ENCODE measurements at regions not wholly inside any gene's neighbourhood (a gene's known extent, or its start where the extent isn't known, plus 50 kb on each side); places are given as distances from the start of the nearest gene placed in this dataset.

DNA sequence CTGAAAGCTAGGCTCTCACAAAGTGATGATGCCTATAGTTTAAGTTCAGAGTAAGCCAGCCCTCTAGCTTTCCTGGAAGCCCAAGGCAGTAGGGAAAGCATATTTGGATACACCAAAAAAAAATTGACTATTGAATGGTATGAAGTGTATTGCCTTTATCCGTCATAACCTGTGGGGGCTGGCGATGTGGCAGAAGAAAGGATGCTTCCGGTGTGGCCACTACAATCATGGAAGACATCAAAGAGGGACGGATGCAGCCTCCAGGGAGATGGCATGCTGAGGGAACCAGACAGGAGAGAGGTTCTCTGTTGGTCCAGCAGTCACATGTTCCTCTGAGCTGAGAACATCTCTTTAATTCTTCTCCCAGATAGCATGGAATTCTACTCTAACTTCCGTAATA is 170.3 kb downstream of the TMEM18 start:
- H3K27me3 ChIP-seq (ENCODE audit: insufficient read depth, low read length), result no peaks in the 10 kb centered on the region
- H2AFZ ChIP-seq (ENCODE audit: low read length, unreplicated experiment), result no peak overlapping the region
- no peaks in the 10 kb centered on the region for H3K4me1 ChIP-seq (ENCODE audit: control insufficient read depth, insufficient read depth, low read length, unreplicated experiment)
- no peak overlapping the region for H3K4me3 ChIP-seq (ENCODE audit: low read depth, low read length)
- H3K36me3 ChIP-seq (ENCODE audit: insufficient read depth, low read length), result no peaks in the 10 kb centered on the region
- no peak overlapping the region for H3K27ac ChIP-seq (ENCODE audit: low read depth, low read length)
- H3K79me2 ChIP-seq (ENCODE audit: control insufficient read depth, insufficient read depth, low read length, unreplicated experiment), result no peaks in the 10 kb centered on the region

DNA sequence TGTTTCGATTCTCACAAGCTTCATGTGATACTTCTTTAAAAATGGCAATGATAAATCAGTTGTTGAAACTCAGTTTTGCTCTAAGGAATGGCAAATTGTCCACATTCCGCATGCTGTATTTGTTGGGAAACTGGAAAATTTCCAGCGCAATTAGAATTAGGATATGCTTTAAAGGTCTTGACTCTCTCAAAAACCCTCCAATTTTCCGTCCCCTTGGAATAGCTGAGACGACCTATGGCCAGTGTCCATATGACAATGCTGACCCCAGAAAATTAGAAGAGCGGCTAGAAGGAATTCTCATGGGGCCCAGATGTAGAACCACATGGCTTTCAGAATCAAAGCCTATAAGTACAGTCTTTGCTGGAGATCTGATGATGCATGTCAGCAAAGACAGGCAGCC is 170.8 kb downstream of the TMEM18 start:
- H3K27me3 ChIP-seq (ENCODE audit: insufficient read depth, low read length), result no peaks in the 10 kb centered on the region

DNA sequence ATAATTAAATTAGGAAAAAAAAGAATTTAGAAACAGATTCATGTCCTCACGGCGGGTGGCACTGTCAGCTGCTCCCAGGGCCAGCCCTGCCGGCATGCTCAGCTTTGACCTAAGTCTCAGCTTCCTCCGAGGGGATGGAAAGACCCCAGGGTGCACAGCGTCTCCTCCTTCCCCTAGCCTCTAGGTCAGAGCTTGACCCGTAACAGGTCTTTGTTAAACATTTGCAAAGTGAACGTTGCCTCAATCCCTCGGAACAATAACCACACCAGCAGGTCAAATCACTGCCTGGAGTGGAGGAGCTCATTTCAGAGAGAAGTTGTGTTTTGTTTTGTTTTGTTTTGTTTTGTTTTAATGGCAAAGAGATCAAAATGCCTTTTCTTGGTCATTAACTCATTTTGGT is 171.3 kb downstream of the TMEM18 start:
- no peaks in the 10 kb centered on the region for H3K27me3 ChIP-seq (ENCODE audit: insufficient read depth, low read length)
- no peak overlapping the region for H3K27ac ChIP-seq (ENCODE audit: low read depth, low read length)
- H3K4me3 ChIP-seq (ENCODE audit: low read depth, low read length), result no peak overlapping the region
- H3K36me3 ChIP-seq (ENCODE audit: insufficient read depth, low read length), result no peaks in the 10 kb centered on the region
- no peaks in the 10 kb centered on the region for H3K79me2 ChIP-seq (ENCODE audit: control insufficient read depth, insufficient read depth, low read length, unreplicated experiment)
- no peak overlapping the region for H2AFZ ChIP-seq (ENCODE audit: low read length, unreplicated experiment)
- H3K4me1 ChIP-seq (ENCODE audit: control insufficient read depth, insufficient read depth, low read length, unreplicated experiment), result no peaks in the 10 kb centered on the region

More for the DNA sequence above, 170.8 kb downstream of the TMEM18 start:
- Histone ChIP-seq H3K27ac (ENCODE audit: low read depth, low read length) (no peak overlapping the region), H3K79me2 (ENCODE audit: control insufficient read depth, insufficient read depth, low read length, unreplicated experiment) (no peaks in the 10 kb centered on the region), H2AFZ (ENCODE audit: low read length, unreplicated experiment) (no peak overlapping the region), H3K4me1 (ENCODE audit: control insufficient read depth, insufficient read depth, low read length, unreplicated experiment) (no peaks in the 10 kb centered on the region), H3K4me3 (ENCODE audit: low read depth, low read length) (no peak overlapping the region), H3K36me3 (ENCODE audit: insufficient read depth, low read length) (no peaks in the 10 kb centered on the region)

DNA sequence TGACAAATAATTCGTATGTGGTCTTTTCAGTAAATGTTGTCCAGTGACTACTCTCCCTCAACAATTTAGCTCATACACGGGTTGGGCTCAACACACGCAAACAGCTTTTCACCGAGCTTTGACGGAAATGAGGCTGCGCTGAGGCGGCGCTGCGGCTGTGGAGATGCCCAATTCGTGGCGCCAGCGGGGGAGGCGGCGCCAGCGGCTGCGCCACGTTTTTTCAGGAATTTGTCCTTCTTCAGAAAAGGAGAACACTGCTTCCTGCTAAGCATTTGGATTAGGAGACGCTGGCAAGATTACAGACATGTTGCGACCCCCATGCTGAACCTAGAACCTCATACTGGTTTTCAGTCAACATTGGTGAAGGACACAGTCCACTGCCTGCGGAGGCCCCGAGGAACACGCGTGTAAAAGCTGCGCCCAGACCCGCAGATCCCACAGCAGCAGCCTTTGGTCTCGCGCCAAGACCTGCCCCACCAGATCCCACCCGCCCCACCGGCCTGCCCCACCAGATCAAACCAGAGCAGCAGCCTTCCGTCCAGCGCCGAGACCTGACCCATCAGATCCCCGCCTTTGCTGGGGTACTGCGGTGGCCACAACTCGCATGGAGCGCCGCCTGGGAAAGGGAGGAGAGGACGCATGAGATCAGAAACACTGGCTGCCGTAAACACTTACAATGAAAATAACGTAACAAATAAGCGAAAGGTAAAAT is 173.8 kb downstream of the TMEM18 start:
- no peak overlapping the region for H3K4me3 ChIP-seq (ENCODE audit: low read depth, low read length)
- H3K36me3 ChIP-seq (ENCODE audit: insufficient read depth, low read length), result no peaks in the 10 kb centered on the region
- no peak overlapping the region for H2AFZ ChIP-seq (ENCODE audit: low read length, unreplicated experiment)
- H3K4me1 ChIP-seq (ENCODE audit: control insufficient read depth, insufficient read depth, low read length, unreplicated experiment), result no peaks in the 10 kb centered on the region
- H3K27me3 ChIP-seq (ENCODE audit: insufficient read depth, low read length), result no peaks in the 10 kb centered on the region
- H3K79me2 ChIP-seq (ENCODE audit: control insufficient read depth, insufficient read depth, low read length, unreplicated experiment), result no peaks in the 10 kb centered on the region
- H3K27ac ChIP-seq (ENCODE audit: low read depth, low read length), result no peak overlapping the region

DNA sequence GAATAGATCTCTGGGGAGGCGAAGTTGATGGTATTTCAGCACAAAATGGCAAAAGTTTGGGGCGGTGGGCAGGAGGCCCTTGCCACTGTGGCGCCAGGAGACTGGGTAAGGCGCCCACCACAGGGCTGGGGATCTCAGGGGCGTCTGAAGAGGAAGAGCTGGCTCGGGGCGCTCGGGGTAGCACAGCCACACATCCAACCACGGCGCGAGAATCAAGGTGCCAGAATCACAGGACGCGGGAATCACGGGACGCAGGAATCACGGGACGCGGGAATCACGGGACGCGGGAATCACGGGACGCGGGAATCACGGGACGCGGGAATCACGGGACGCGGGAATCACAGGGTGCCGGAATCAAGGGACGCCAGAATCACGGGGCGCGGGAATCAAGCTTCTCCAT is 174.4 kb downstream of the TMEM18 start:
- no peak overlapping the region for H2AFZ ChIP-seq (ENCODE audit: low read length, unreplicated experiment)

DNA sequence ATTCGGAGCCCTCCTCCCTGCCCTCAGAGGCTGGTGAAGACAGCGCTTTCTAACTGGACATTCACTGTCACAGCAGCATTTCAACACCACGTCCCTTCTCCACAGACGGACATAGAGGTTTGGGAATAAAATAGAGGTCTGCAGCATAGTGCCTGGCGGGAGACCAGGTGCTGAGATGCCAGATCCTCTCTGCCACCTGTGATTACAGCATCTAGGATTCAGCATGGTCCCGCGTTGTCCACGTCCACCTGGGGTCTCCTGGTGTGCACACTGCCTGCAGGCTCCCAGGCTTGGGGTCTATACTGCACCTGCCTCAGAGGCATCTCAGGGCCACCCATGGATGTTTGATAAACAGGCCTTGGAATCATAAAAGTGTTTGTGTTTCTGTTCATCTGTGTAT is 175.5 kb downstream of the TMEM18 start:
- Histone ChIP-seq H3K79me2 (ENCODE audit: control insufficient read depth, insufficient read depth, low read length, unreplicated experiment) (no peaks in the 10 kb centered on the region), H3K27ac (ENCODE audit: low read depth, low read length) (no peak overlapping the region), H3K36me3 (ENCODE audit: insufficient read depth, low read length) (no peaks in the 10 kb centered on the region), H3K27me3 (ENCODE audit: insufficient read depth, low read length) (no peaks in the 10 kb centered on the region), H2AFZ (ENCODE audit: low read length, unreplicated experiment) (no peak overlapping the region), H3K4me3 (ENCODE audit: low read depth, low read length) (no peak overlapping the region), H3K4me1 (ENCODE audit: control insufficient read depth, insufficient read depth, low read length, unreplicated experiment) (no peaks in the 10 kb centered on the region)

More for the DNA sequence above, 174.4 kb downstream of the TMEM18 start:
- no peak overlapping the region for H3K4me3 ChIP-seq (ENCODE audit: low read depth, low read length)
- H3K79me2 ChIP-seq (ENCODE audit: control insufficient read depth, insufficient read depth, low read length, unreplicated experiment), result no peaks in the 10 kb centered on the region
- H3K27ac ChIP-seq (ENCODE audit: low read depth, low read length), result no peak overlapping the region
- no peaks in the 10 kb centered on the region for H3K36me3 ChIP-seq (ENCODE audit: insufficient read depth, low read length)
- H3K27me3 ChIP-seq (ENCODE audit: insufficient read depth, low read length), result no peaks in the 10 kb centered on the region
- H3K4me1 ChIP-seq (ENCODE audit: control insufficient read depth, insufficient read depth, low read length, unreplicated experiment), result no peaks in the 10 kb centered on the region

DNA sequence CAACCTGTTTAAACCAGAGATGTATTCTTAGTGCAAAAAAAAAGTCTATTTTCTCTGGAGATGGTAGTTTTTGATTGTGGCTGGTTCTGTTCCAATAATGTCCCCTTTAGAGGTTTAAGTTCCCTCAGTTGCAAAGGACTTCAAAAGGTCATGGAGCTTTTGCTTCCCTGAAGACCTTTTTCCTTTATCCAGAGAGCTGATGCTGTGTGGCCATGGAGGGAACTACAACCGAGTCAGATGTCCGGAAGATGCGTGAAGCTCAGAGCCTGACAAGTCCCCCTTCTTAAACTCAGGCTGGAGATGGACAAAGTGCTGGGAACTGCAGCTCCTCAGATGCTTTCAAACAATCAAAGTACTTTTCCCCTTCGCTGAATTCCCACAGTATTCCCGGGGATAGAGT is 176.1 kb downstream of the TMEM18 start:
- Histone ChIP-seq H3K79me2 (ENCODE audit: control insufficient read depth, insufficient read depth, low read length, unreplicated experiment) (no peaks in the 10 kb centered on the region), H3K27me3 (ENCODE audit: insufficient read depth, low read length) (no peaks in the 10 kb centered on the region), H3K4me1 (ENCODE audit: control insufficient read depth, insufficient read depth, low read length, unreplicated experiment) (no peaks in the 10 kb centered on the region)

DNA sequence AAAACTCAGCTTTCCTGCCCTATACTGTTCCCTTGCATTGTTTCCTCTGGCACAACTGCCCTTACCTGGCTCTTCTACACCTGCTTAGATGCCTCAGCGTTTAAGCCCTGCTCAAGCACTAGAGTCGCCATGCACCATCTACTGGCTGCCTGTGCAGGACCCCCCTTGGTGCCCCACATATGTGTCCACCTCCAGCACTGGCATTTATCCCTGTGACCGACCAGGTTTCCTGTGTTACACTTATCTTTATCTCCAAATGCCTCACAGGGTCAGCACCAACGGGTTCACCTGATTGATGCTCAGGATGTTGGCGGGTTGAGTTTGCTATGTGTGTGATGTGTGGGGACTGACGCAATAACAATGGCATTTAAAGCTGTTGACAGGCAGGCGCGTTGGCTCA is 177.5 kb downstream of the TMEM18 start:
- Histone ChIP-seq H3K27me3 (ENCODE audit: insufficient read depth, low read length) (no peaks in the 10 kb centered on the region), H3K4me3 (ENCODE audit: low read depth, low read length) (no peak overlapping the region), H3K79me2 (ENCODE audit: control insufficient read depth, insufficient read depth, low read length, unreplicated experiment) (no peaks in the 10 kb centered on the region), H2AFZ (ENCODE audit: low read length, unreplicated experiment) (no peak overlapping the region), H3K36me3 (ENCODE audit: insufficient read depth, low read length) (no peaks in the 10 kb centered on the region), H3K4me1 (ENCODE audit: control insufficient read depth, insufficient read depth, low read length, unreplicated experiment) (no peaks in the 10 kb centered on the region), H3K27ac (ENCODE audit: low read depth, low read length) (no peak overlapping the region)

More for the DNA sequence above, 176.1 kb downstream of the TMEM18 start:
- Histone ChIP-seq H3K27ac (ENCODE audit: low read depth, low read length) (no peak overlapping the region), H3K36me3 (ENCODE audit: insufficient read depth, low read length) (no peaks in the 10 kb centered on the region), H2AFZ (ENCODE audit: low read length, unreplicated experiment) (no peak overlapping the region), H3K4me3 (ENCODE audit: low read depth, low read length) (no peak overlapping the region)

DNA sequence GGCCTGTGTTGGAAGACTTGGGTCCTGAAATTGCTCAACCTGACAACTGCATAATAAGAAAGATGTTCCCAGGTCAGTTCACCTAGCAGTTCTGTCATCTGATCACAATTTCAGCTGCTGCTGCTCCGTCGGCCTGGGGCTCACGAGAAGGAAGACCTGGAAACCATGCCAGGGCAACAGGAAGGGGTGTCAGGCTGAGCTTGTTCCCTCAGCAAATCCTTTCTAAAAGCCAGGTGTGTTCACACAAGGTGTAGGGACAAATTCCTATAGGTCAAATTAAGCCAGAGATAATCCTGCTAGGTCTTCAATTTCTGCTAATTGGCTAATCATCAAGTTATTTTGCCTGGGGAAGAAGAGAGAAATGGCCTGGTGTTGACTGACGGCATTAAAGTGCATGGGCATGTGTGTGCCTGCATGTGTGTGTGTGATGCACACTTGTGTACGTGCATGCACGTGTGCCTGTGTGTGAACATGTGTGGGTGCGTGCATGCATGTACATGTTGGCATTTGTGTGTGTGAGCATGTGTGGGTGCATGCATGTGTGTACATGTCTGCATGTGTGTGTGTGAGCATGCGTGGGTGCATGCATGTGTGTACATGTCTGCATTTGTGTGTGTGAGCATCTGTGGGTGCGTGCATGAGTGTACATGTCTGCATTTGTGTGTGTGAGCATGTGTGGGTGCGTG is 178.6 kb downstream of the TMEM18 start:
- Histone ChIP-seq H3K4me3 (ENCODE audit: low read depth, low read length) (no peak overlapping the region), H3K36me3 (ENCODE audit: insufficient read depth, low read length) (no peaks in the 10 kb centered on the region), H3K27me3 (ENCODE audit: insufficient read depth, low read length) (no peaks in the 10 kb centered on the region), H3K4me1 (ENCODE audit: control insufficient read depth, insufficient read depth, low read length, unreplicated experiment) (no peaks in the 10 kb centered on the region), H3K79me2 (ENCODE audit: control insufficient read depth, insufficient read depth, low read length, unreplicated experiment) (no peaks in the 10 kb centered on the region), H3K27ac (ENCODE audit: low read depth, low read length) (no peak overlapping the region), H2AFZ (ENCODE audit: low read length, unreplicated experiment) (no peak overlapping the region)

DNA sequence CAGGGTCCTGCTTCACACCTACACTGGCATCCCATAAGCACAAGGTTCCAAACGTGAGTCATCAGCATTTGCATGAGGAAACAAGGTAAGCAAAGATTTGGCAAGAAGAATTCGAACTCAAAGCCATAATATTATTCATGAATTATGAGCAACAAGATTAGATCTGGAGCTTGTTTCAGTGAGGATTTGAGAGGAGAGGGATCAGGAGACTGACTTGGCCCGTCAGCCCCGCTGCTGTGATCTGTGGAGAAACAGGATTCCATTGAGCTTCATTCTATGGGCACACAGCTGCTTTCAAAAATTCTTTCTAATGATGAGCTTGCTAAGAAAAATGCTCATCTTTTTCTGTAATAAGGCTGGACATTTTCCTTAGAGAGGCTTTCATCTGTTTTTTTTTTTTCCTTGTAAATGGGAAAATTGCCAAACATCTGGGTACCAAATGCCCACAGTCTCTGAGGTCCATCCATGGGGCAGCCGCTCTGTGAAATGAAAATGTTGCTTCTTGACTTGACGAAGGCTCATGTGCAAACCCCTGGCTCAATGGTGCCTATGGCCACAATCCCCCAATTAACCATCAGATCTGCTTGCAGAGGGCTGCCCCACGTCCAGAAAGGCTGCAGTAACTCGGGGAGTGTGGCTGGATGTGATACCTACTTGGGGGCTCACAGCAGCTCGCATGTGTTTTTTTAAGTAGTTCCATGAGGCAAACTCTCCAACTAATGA is 179.3 kb downstream of the TMEM18 start:
- Histone ChIP-seq H3K4me1 (ENCODE audit: control insufficient read depth, insufficient read depth, low read length, unreplicated experiment) (no peaks in the 10 kb centered on the region), H3K27me3 (ENCODE audit: insufficient read depth, low read length) (no peaks in the 10 kb centered on the region), H3K27ac (ENCODE audit: low read depth, low read length) (no peak overlapping the region), H3K4me3 (ENCODE audit: low read depth, low read length) (no peak overlapping the region), H3K36me3 (ENCODE audit: insufficient read depth, low read length) (no peaks in the 10 kb centered on the region), H3K79me2 (ENCODE audit: control insufficient read depth, insufficient read depth, low read length, unreplicated experiment) (no peaks in the 10 kb centered on the region), H2AFZ (ENCODE audit: low read length, unreplicated experiment) (no peak overlapping the region)

All from ACC112 (cell line).